Upper lobe of left lung (tissue), 4 donors: ENCODE measurements at regions not wholly inside any gene's neighbourhood (a gene's known extent, or its start where the extent isn't known, plus 50 kb on each side); places are given as distances from the start of the nearest gene placed in this dataset.

Experiments used
- EP300 ChIP-seq, 4 donors: sonication (generic); formaldehyde crosslinking; IDR thresholded peaks; one replicate each; pipeline ENCODE4 v1.5.1; 2017; ENCODE audit warnings: antibody characterized with exemption in 4 of 4, control low read depth in 2 of 4
- TF ChIP-seq, protein P1 (sequence below), 6 experiments: fragments of 450-650 bp in 4 of 6; fragments of 200-600 bp in 2 of 6; sonication (generic) in 2 of 6; IDR thresholded peaks; one replicate each; pipeline ENCODE4 v1.5.1; 2016 to 2019; ENCODE audit warnings: antibody characterized with exemption in 6 of 6

GRCh38 chr2:118604811-118605210 is 242.6 kb downstream of the EN1 start:
- no peak for TF ChIP-seq EP300 (IDR thresholded peaks at IDR 0.05)
- TF ChIP-seq, protein P1, sequence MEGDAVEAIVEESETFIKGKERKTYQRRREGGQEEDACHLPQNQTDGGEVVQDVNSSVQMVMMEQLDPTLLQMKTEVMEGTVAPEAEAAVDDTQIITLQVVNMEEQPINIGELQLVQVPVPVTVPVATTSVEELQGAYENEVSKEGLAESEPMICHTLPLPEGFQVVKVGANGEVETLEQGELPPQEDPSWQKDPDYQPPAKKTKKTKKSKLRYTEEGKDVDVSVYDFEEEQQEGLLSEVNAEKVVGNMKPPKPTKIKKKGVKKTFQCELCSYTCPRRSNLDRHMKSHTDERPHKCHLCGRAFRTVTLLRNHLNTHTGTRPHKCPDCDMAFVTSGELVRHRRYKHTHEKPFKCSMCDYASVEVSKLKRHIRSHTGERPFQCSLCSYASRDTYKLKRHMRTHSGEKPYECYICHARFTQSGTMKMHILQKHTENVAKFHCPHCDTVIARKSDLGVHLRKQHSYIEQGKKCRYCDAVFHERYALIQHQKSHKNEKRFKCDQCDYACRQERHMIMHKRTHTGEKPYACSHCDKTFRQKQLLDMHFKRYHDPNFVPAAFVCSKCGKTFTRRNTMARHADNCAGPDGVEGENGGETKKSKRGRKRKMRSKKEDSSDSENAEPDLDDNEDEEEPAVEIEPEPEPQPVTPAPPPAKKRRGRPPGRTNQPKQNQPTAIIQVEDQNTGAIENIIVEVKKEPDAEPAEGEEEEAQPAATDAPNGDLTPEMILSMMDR (IDR thresholded peaks at IDR 0.05) = no peak
